Central memory CD4-positive, alpha-beta T cell (primary cell): ENCODE measurements at regions not wholly inside any gene's neighbourhood (a gene's known extent, or its start where the extent isn't known, plus 50 kb on each side); places are given as distances from the start of the nearest gene placed in this dataset.

Source experiments
- DNase-seq: peaks from one replicate; pipeline ENCODE4 v3.0.0; 2022

- no peak for DNase-seq
Measured at GRCh38 chr9:28887188-28887884, 1314.1 kb upstream of the C9orf72 start.

DNA sequence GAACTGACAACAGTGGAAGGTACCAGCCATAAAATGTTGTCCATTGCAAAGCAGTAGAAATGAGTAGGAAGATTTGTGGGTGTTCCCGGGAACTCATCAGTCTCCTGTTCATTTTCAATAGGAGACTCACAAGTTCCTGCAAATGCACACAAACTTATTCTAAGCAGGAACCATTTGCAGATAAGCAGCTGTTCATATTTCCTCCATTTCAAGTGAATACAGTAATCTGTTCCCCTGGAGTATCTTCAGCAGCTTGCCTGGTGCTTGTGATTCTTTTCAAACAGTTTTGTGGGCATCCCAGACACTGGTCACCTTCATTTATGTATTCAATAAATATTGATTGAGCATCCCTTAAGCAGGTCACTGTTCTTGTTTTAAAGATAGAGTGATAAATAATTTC, 1315.5 kb upstream of the C9orf72 start:
- DNase-seq, result no peak

DNA sequence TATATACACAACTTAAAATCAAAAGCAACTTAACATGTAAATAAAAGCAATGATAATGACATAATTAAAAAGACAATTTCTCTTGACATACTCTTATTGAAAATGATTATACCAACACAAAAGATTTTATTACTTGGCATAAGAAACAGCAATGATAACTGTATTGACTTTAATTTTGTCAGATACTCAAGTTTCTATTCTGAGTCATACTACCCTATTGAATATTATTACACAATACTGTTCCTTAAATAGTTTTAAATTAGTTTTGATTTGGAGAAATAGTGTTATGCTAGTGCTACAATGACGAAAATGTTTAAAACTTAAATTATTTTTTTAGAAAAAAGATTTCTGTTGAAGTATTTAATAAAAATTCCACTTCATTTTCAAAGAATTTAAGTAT, 1319.3 kb upstream of the C9orf72 start:
- DNase-seq, result no peak

GRCh38 chr9:28899267-28899666, 1326.0 kb upstream of the C9orf72 start:
- no peak for DNase-seq

GRCh38 chr9:28899926-28900325, 1326.6 kb upstream of the C9orf72 start:
- no peak for DNase-seq

- DNase-seq, result no peak
Measured at GRCh38 chr9:28900406-28900805, 1327.1 kb upstream of the C9orf72 start.

DNA sequence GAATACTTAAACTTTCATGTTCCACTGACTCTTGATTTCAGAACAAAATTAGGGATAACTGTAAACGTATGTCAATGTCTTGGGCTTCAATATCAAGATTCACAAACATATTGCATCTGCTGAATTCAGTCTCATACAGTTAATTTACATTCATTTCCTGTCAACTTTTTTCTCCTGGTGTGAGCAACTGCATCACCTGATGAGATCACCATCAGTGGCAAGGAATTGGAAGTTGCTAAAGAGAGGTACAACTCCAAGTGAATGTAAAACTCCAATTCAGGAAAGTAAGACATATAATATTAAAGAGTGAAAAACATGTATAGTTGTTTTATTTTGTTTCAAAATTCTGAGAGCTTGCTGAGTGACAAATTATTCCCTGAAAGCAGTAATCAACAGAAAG, 1336.2 kb upstream of the C9orf72 start:
- DNase-seq, result no peak

DNA sequence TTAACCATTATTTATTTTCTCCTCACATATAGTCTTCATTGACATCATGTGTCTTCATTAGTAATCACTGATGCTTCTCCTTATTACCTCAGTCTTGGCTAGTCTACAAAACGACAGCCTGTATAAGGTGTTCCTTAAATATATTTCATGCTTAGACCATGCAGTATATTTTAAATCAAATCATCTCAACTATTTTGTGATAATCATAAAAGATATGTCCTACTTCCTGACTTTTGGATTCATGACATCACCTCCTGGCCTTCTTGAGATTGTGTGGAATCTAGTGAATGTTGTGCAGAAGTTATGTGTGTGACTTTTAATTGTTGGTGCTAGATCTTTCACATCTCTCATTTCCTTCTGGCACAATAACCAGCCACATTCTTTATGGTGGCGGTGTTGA, 1339.3 kb upstream of the C9orf72 start:
- no peak for DNase-seq

- no peak for DNase-seq
Measured at GRCh38 chr9:28915202-28915930, 1342.1 kb upstream of the C9orf72 start.

DNA sequence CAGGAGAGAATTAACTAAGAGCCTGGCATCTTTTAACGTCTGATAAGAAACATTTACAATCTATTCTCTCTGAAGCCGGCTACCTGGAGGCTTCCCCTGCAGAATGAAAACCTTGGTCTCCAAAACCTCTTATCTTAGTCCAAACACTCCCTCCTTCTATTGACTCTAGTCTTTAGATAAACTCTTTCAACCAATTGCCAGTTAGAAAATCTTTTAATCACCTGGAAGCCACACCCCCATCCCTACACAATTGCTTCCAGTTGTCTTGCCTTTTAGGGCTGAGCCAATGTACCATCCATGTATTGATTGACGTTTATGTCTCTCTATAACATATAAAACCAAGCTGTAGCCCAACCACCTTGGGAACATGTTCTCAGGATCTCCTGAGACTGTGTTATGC, 1343.1 kb upstream of the C9orf72 start:
- no peak for DNase-seq

DNA sequence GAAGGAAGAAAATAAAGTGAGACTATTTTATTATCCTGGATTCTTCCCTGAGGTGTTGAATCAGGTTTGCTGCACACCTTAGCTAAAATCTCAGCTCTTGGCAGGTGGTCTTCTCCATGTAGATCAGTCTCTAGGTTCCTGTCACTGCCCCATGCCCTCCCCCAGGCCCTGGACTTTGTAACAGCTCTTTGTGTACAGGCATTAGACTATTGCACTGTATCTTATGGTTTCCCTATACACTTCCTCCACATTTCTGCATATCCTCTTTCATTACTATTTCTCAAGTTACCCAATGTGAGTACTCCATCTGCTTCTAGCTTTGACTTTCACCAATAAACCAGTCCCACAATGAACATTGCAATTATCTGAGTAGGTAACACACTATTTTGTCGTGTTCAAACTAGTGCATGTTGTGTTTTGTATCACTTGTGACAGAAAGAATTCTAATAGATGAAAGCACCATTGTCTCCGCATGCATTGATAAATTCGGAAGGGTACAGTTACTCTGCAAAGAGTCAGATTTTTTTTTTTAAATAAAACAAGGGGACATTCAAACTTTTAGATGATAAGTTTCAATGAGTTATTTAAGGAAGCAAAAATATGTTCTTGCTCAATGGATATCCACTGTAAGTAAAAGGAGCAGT, 1348.7 kb upstream of the C9orf72 start:
- no peak for DNase-seq

GRCh38 chr9:28922891-28923290, 1349.6 kb upstream of the C9orf72 start:
- no peak for DNase-seq

DNA sequence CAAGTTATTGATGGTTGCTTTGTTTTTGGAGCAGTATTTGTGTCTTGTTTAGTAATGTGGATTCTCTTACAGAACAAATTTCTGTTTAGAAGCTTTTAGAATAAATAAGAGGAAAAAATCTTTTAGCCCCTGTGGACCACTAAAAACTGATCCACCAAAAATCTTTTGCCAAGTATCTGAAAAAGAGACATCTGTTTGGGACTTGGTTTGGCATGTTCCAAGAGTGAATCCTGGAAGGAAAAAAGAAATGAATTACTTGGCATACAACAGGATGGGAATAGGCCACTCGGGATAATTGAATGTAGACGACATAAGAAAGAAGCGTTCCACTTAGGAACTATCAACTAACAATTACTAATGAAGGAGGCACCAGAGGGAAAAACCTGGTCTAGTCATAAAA, 1350.1 kb upstream of the C9orf72 start:
- no peak for DNase-seq

- no peak for DNase-seq
Measured at GRCh38 chr9:28925157-28925556, 1351.9 kb upstream of the C9orf72 start.

- no peak for DNase-seq
Measured at GRCh38 chr9:28926306-28926705, 1353.0 kb upstream of the C9orf72 start.

DNA sequence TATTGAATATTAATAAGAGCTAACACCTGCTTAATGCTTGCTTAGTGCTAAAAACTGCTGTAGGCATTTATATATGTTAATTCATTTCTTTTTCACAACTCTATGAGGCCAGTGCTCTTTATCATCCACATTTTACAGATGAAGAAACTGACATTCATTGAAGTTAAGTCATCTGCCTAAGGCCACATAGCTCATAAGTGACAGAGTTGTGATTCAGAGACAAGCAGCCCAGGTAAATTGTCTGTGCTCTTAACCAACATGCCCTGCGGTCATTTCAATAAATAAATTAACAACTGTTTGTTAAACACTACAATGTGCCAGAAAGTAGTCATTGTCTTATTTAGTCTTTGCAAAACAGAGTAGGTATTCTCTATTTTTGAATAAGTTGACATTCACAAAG, 1354.4 kb upstream of the C9orf72 start:
- DNase-seq, result no peak

DNA sequence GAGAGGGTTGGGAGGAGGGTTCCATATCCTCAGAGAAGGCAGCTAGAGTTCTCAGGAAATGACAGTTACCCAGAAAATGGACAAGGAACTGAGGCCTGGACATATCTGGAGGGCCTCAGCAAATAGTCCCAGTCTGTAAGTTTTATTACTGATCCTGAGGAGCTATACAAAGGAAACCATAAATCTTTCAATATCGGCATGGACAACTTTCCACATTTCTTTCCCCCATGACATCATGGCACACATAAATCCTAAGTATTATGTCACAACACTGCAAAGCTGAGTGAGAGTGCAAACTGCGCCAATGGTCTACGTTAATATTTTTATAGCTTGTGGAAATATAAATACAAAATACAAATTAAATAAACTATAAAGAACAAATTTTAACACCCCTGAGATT, 1356.2 kb upstream of the C9orf72 start:
- no peak for DNase-seq

DNA sequence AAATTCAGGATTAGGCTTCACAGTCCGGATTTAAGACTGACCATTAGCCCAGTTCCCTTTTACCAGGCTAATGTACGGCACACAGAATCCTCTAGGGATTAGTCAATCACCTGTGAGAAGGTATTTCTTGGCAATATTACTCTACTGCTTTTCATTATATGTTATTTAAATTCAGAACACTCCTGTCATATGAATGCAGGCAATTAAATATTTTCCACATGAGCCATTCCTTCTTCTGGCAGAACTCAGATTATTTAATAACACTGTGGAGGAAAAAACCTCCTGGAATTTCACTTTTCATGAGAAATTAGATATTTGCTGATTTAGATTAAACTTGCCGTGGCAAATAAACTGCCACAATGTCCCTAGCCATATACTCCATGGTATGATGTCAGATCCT, 1357.5 kb upstream of the C9orf72 start:
- no peak for DNase-seq

DNA sequence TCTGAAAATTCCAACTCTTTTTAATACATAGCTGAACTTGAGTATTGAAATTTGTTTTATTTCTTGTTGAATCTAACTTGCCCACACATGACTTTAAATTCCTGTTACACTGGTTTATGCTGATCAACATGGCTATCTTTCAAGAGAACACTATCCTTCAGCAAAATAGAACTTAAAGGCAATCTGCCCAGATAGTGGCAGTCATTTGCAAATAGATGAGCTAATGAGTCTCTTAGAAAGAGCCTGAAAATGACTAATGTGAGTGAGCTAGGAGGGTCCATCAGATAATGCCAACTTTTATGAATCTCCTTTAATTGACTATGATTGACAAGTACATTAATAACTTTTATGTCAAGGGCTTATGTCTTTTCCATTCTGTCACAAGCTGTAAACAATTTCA, 1360.8 kb upstream of the C9orf72 start:
- DNase-seq, result no peak

- DNase-seq, result no peak
Measured at GRCh38 chr9:28938981-28939380, 1365.7 kb upstream of the C9orf72 start.

DNA sequence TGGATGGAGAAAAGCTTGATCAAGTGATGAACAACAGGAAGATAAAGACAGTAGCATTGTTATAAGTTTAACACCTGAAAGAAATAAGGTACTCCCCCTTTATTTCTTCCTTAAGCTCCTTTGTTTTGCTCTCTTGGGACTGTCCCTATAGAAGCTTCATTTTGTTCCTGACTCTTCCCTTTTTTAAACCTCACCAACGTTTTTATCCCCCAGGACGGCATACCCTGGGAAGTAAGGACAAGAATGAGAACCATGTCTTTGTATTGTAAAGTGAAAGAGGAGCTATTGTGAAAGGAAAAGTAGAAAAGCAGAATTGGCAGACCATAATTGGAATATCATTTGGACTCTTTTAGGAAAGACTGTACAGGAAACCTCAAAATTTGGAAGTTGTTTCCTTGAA, 1368.6 kb upstream of the C9orf72 start:
- no peak for DNase-seq

GRCh38 chr9:28942941-28943340, 1369.7 kb upstream of the C9orf72 start:
- no peak for DNase-seq

- DNase-seq, result no peak
Measured at GRCh38 chr9:28946648-28947047, 1373.4 kb upstream of the C9orf72 start.

DNA sequence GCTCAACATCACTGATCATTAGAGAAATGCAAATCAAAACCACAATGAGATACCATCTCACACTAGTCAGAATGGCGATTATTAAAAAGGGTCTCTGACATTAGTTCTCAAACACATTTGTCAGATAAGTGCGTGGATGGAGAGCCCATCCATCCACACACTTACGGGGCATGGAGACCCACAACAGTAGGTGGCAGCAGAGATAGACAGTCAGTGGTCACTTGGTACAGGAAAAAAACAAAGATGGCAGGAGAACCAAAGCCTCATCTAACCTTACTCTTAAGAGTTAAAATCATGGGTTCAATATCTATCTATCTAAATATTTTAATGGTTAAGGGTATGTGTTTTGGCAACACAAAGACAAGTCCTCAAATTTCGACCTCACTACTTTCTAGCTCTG, 1378.7 kb upstream of the C9orf72 start:
- DNase-seq, result no peak
